GM19023 (cell line): ENCODE measurements at regions not wholly inside any gene's neighbourhood (a gene's known extent, or its start where the extent isn't known, plus 50 kb on each side); places are given as distances from the start of the nearest gene placed in this dataset.

Experiments
- ATAC-seq: cut with Tn5 transposase; IDR thresholded peaks from one replicate; pipeline ENCODE4 v1.9.1; 2021; ENCODE audit warnings: mild to moderate bottlenecking, moderate library complexity; ENCODE audit not compliant: unreplicated experiment

DNA sequence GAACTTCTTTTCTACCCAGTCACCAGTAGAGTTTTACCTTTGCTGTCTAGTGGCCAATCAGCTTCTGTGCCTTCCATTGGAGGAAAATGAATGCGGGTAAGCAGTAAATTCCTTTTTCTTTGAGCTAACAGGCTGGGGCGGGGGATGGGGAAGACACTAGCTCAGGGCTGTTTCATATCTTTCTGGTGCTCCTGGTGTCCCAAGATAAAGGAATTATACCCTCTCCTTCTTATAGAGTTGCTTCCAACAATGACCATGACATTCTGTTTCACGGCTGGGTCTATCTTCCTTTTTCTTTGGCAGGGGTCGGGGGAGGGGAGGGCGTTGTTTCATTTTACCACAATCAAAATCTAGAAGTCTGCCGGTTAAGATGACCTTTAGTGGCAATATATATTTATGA lies 51.2 kb upstream of the RPS23 start:
- no peak for ATAC-seq
